ENCODE measurements at regions not wholly inside any gene's neighbourhood (a gene's known extent, or its start where the extent isn't known, plus 50 kb on each side); places are given as distances from the start of the nearest gene placed in this dataset.

DNA sequence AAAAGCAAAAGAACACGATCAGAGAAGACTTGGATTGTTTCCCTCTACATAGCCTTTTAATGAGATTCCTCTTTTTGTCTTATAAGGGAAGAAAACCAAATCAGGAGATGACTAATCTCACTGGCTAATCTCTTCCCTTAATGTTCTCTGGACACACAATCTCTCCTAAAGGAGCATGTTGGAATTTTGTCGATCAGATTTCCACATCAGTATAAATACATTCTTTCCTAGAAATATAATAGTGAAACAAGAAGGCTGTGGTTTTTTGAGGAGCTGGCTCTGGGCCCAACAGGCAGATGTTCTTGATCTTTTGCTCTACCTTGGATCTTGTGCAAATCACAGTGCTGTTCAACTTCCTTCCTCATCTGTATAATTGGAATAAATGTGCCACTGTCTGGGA is 94.0 kb downstream of the GTPBP8 start:
- Histone ChIP-seq H3K36me3 (no peaks in the 10 kb centered on the region), H3K27me3 (no peaks in the 10 kb centered on the region), H3K27ac (no peak overlapping the region), H3K4me3 (no peak overlapping the region), H3K9me3 (replicated peaks) (no peaks in the 10 kb centered on the region), H3K4me1 (peaks cover 13% of the 10 kb centered on the region)
- DNase-seq = peak; percentile 50 to 70

DNA sequence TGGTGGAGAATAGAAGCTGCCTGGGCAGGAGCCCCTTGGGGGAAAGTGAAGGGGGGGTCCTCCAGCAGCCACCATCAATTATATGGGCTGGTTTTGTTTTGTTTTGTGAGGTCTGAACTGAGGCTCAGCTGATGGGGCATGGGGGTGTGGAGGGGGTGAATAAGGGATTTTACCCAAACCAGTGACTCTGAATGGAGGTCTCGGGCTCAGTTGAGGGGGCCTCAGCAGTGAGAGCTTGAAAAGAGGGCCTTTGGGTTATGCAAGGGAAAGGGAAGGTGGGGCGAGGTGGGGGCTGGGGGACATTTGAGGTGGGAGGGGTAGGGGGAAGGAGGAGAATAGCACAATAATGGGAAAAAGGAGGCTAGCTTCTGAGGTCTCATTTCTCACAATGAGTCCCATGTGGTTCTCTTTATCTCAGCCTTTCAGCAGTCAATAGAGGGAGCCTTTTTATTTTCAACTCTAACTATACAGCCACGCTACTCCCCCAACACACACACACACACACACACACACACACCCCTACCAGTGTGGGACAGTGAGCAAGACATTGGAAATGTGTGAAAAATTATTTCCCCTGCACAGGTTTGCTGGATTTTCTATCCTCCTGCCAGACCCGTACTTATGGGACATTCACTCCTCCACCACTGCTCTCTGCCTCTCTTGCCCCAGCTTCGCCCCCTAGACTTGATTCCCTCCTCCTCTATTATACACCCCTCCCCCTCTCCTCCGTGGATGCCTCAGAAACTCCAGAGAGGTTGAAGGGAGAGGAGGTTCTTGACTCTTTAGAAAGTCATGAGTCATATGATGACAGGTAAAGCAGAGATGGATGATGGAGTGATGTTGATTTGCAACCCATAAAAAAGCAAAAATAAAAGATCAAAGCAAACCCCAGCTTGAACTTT is 96.0 kb downstream of the GTPBP8 start:
- H3K4me1 ChIP-seq = peaks cover 10% of the 10 kb centered on the region
- no peaks in the 10 kb centered on the region for H3K36me3 ChIP-seq
- no peak overlapping the region for H3K27ac ChIP-seq
- no peak overlapping the region for H3K4me3 ChIP-seq
- no peaks in the 10 kb centered on the region for H3K27me3 ChIP-seq
- DNase-seq = no peak
- no peaks in the 10 kb centered on the region for H3K9me3 ChIP-seq (replicated peaks)

DNA sequence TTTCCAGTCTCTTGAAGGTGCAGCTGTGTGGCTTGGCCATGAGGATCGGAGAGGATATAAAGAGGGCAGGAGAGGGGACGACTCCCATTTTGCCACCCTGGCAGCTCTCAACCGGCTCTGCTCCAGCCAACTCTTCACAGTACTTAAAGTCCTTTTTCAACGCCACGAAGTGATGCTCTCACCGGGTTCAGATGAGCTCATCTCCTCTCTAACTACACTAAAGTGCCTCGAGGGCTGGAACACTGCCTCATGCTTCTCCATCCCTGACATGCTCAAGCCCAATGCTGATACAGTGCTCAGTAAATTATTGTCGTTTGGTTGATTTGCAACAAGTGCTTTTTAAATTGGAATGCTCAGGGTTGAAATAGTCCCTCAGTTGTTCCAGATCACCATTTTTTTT is 97.8 kb downstream of the GTPBP8 start:
- DNase-seq = no peak
- Histone ChIP-seq H3K9me3 (replicated peaks) (no peaks in the 10 kb centered on the region), H3K36me3 (no peaks in the 10 kb centered on the region), H3K4me3 (no peak overlapping the region), H3K27me3 (no peaks in the 10 kb centered on the region), H3K27ac (no peak overlapping the region), H3K4me1 (peaks cover 11% of the 10 kb centered on the region)

DNA sequence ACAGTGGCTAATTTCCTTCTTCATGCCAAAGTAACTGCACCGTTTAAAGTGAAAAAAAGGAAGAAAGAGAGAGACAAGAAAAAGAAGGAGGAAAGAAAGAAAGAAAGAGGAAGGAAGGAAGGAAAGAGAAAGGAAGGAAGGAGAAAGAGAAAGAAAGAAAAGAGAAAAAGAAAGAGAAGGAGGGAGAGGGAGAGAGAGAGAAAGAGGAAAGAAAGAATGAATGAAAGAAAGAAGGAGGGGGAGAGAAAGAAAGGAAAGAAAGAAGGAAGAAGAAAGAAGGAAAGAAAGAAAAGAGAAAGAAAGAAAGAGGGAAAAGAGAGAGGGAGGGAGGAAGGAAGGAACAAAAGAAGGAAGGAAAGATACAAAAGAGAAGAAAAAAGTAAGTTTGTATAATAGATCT is 100.6 kb downstream of the GTPBP8 start:
- DNase-seq = no peak
- Histone ChIP-seq H3K4me3 (no peak overlapping the region), H3K36me3 (no peaks in the 10 kb centered on the region), H3K27ac (no peak overlapping the region), H3K27me3 (no peaks in the 10 kb centered on the region), H3K4me1 (peaks cover 24% of the 10 kb centered on the region), H3K9me3 (replicated peaks) (no peaks in the 10 kb centered on the region)

DNA sequence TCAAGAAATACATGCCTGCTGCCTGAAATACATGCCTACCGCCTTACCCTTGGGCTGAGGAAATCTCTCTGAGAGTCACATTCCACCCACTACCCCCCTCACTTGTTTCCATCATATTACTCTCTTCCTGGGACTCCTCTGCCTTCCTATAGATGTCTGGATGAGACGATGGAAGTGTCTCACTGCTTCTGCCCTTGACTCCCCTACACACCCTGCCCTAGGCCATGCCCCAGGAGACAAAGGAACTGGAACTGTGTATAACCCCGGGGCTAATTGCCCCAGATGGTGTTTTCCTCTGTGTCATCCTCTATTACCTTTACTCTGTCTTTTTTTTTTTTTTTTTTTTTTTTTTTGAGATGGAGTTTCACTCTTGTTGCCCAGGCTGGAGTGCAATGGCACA is 102.0 kb downstream of the GTPBP8 start:
- Histone ChIP-seq H3K4me1 (peaks cover 25% of the 10 kb centered on the region), H3K4me3 (no peak overlapping the region), H3K27me3 (no peaks in the 10 kb centered on the region), H3K36me3 (no peaks in the 10 kb centered on the region), H3K9me3 (replicated peaks) (no peaks in the 10 kb centered on the region), H3K27ac (no peak overlapping the region)
- DNase-seq = peak in 1 of 2 experiments; percentile 41

DNA sequence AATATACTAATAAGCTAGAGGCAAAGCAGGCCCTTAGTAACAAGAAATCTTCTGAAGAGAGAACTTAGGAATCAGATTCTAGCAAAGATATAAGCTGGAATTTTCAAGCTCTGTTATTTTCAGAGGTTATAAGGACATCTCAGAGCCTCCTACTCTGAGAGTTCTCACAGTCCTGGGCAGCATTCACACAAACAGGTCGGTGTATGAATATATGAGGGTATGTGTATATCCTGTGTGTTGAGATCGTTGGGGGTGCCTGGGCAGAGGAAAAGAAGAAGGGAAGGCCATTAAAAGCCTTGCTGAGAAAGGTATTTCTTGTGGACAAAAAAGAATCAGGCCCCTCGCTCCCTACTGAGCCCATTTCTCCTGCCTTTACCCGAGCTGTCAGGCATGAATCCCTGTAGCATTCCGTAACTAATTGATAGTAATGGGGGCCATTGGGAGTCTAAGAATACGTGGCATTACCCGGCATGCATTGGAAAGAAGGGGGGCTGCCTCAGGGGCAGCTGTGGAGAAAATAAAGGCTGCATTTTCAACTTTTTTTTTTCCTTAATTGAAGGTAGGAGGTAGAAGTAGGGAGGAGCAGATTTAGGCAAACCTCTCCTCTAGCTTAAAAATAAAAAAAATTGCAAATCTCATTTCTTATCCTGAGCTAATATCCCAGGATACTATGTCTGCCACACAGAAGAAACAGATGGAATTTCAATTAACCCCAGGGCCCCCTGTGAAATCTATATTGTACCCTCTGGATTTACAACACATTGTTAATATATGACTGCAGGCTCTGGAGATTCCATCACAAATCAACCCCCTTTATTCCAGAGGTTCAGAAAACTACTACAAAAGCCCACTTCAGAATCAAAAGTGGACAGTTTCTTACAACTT is 103.8 kb downstream of the GTPBP8 start:
- Histone ChIP-seq H3K4me3 (peak overlapping the region; percentile 19), H3K27ac (peak overlapping the region; percentile 87), H3K27me3 (no peaks in the 10 kb centered on the region), H3K4me1 (peaks cover 34% of the 10 kb centered on the region), H3K36me3 (no peaks in the 10 kb centered on the region), H3K9me3 (replicated peaks) (no peaks in the 10 kb centered on the region)
- DNase-seq = peak; percentile 73 to 87

DNA sequence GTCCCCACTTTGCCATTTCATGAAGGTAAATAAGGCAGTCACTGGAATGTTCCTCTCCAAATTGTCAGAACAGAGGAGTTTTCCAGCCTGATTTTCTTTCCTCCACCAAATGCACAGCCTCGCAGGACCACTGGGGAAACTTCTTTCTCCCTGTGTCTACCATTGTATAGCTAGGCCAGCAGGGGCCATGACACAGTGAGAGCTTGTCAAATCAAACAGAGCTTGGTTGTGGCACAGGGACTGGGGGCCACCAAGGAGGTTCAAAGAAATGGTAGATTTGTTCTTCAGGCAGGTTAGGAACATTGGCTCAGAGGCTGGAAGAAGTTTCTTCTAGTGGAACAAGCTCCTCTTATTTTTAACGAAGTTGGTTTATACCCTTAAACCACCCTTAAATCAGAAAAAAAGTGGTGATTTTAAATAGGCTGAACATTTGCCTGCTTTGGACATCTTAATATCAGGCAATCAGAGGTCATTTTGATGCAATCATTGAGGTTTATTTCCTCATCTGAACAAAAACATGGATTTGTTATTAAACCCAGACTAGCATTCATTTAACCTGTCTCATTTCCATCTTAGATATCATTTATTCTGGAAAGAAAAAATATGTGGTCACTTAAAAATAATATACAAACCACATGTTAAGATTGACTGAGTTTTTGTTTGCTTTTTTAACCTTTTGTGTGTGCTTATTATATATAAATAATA is 105.6 kb downstream of the GTPBP8 start:
- H3K4me1 ChIP-seq = peaks cover 34% of the 10 kb centered on the region
- no peak overlapping the region for H3K4me3 ChIP-seq
- no peak overlapping the region; the same call in 1 of the 2 replicates for H3K27ac ChIP-seq
- DNase-seq = no peak
- H3K36me3 ChIP-seq = no peaks in the 10 kb centered on the region
- no peaks in the 10 kb centered on the region for H3K27me3 ChIP-seq
- H3K9me3 ChIP-seq (replicated peaks) = no peaks in the 10 kb centered on the region

DNA sequence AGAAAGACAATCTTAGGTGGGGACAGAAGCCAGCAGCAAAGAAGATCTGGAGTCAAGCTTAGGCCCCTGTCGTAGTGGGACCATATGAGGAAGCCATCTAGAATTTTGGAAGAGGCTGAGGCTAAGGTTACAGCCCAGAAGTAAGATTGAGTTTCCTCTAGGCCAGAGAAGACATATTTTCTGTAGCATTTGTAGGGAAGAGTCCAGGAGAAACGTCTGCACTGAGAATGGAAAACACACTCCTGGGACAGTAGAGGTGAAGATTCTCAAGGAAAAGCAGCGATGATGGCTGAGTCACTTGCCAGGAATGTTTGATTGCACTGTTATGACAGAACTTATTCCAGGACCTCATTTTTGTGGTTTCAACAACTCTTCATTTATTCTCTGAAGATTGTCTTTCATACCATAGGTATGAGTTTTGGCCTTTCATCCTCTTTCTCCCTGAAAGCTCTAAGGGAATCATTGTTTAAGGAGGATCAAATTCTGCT is 107.2 kb downstream of the GTPBP8 start:
- Histone ChIP-seq H3K4me1 (peaks cover 34% of the 10 kb centered on the region), H3K9me3 (replicated peaks) (no peaks in the 10 kb centered on the region), H3K27me3 (no peaks in the 10 kb centered on the region), H3K27ac (no peak overlapping the region), H3K4me3 (no peak overlapping the region), H3K36me3 (no peaks in the 10 kb centered on the region)
- peak in 1 of 2 experiments; percentile 42 for DNase-seq

DNA sequence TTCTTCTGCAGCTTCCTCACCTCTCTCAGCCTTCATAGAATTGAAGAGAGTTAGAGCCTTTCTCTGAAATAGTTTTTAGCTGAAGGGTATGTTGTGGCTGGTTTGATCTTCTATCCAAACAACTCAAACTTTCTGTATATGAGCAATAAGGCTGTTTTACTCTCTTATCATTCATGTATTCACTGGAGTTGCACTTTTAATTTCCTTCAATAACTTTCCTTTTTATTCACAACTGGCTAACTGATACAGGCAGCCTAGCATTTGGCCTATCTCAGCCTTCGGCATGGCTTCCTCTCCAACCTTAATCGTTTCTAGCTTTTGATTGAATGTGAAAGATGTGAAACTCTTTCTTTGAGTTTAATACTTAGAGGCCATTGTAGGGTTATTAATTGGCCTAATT is 109.3 kb downstream of the GTPBP8 start:
- Histone ChIP-seq H3K36me3 (no peaks in the 10 kb centered on the region), H3K27me3 (no peaks in the 10 kb centered on the region), H3K4me3 (no peak overlapping the region), H3K4me1 (peaks cover 21% of the 10 kb centered on the region), H3K9me3 (replicated peaks) (no peaks in the 10 kb centered on the region), H3K27ac (no peak overlapping the region)
- DNase-seq = no peak

DNA sequence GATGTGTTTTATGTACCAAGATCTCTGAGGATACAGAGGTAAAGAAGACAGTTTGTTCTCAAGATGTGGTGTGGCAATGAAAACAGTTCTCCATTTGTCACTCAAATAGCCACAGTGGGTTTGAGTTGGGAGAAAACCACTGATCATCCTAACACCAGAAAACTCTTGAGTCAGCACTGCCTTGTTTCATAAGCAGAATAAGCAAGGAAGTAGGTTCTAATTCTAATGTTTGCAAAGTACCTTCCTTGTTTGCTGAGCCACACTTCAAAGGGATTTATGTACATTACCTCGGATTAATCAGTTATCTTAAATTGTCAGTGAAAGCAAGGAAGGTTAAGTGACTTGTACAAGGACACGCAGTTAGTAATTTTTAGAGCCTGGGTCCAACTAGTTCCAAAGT is 107.8 kb upstream of the BOC start:
- H3K4me3 ChIP-seq = no peak overlapping the region
- no peak overlapping the region for H3K27ac ChIP-seq
- H3K4me1 ChIP-seq = peaks cover under 1% of the 10 kb centered on the region
- no peaks in the 10 kb centered on the region for H3K27me3 ChIP-seq
- H3K9me3 ChIP-seq (replicated peaks) = no peaks in the 10 kb centered on the region
- DNase-seq = no peak
- no peaks in the 10 kb centered on the region for H3K36me3 ChIP-seq

DNA sequence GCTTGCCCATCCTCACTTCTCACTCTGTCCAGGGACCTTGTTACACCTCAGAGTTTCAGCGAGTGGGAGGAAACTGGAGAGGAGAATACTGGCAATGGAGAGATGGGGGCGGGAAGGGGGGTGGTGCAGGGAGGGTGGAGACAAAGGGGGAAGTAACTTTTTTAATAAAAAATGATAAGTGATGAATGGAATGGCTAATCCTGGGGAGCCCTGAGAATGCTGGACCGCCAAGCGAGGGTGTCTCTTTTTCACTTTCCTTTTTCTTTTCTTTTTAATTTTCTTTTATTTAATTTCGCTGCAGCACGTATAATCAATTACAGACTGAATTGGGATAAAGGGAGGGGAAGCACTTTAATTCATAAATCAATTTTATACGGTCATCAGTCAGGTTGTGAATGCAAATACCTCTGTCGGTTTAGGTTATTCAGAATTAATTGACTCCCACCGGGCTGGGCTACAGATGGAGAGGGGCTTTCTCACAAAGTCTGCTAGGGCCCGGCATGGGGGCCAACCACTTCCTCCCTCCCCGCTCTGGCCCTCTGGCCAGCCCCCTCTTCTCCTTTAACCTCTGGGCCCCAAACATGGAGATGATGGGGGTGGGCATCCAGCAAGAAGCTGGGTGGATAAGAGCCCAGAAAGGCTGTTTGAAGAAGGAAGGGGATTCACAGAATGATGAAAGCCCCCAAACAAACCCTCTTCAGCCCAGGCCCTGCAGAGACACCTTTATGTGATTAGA is 106.8 kb upstream of the BOC start:
- Histone ChIP-seq H3K4me3 (no peak overlapping the region), H3K36me3 (no peaks in the 10 kb centered on the region), H3K9me3 (replicated peaks) (no peaks in the 10 kb centered on the region), H3K4me1 (no peaks in the 10 kb centered on the region; the same call in 1 of the 2 replicates), H3K27ac (peak overlapping the region; percentile 34; the same call in 1 of the 2 replicates), H3K27me3 (no peaks in the 10 kb centered on the region)
- peak in 1 of 2 experiments; percentile 32 for DNase-seq

DNA sequence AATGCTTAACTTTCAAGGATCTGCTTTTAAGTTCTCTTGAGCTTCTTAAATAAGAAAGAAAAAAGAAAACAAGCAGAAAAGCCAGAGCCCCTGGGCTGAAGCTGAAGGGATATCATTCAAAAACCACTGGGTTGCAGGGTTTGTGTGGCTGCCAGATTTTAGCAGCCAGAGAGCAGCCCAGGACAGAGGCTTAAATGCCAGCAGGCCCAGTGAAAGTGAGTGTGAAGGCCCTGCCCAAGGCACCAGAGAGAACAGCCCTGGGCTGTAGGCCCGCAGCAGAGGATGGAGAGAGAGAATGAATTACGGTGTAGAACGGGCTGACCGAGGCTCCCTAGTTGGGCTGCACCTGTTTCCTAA is 106.3 kb upstream of the BOC start:
- Histone ChIP-seq H3K36me3 (no peaks in the 10 kb centered on the region), H3K9me3 (replicated peaks) (no peaks in the 10 kb centered on the region), H3K4me3 (no peak overlapping the region), H3K4me1 (no peaks in the 10 kb centered on the region; the same call in 1 of the 2 replicates), H3K27ac (peak overlapping the region; percentile 34; the same call in 1 of the 2 replicates), H3K27me3 (no peaks in the 10 kb centered on the region)
- peak in 1 of 2 experiments; percentile 45 for DNase-seq

DNA sequence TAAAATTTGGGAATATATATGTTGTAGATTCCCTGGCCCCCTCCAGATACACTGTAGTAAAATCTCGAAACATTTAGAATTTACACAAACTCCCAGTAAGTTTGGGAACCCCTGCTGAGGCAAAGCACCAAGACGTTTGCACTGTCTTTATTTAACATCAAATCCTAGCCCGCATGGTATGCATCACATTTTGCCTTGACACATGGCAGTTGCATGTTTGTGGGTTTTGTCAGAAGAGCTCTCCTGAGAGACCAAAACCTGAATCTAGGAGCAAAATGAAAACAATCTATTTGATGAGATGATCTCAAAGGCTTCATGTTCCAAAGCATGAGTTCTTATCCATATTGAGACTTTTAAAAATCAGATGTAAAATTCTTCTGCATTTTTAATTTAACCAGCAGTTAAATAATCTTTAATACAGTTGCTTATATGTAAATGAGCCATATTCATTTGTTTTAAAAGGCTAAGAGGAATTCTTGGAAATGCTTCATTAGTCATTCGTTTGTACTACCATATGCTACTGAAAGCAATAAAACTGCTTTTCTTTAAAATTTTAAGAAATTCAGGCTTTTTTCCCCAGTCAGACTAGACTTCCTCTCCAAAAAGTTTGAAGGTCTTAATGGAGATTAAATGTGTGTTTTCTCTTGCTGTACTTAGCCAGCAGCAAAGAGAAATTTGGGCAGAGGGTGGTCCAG is 105.2 kb upstream of the BOC start:
- H3K4me1 ChIP-seq = no peaks in the 10 kb centered on the region; the same call in 1 of the 2 replicates
- no peak overlapping the region for H3K4me3 ChIP-seq
- no peaks in the 10 kb centered on the region for H3K9me3 ChIP-seq (replicated peaks)
- no peaks in the 10 kb centered on the region for H3K27me3 ChIP-seq
- DNase-seq = no peak
- H3K27ac ChIP-seq = no peak overlapping the region
- H3K36me3 ChIP-seq = no peaks in the 10 kb centered on the region

Measured in SJCRH30 (cell line).